Osteoblast (primary cell): ENCODE measurements at regions not wholly inside any gene's neighbourhood (a gene's known extent, or its start where the extent isn't known, plus 50 kb on each side); places are given as distances from the start of the nearest gene placed in this dataset.

Source experiments
- DNase-seq: peaks from one replicate; pipeline ENCODE4 v3.0.0; 2011; ENCODE audit warnings: low spot score, mixed read lengths; ENCODE audit not compliant: insufficient read length; ENCODE audit errors: missing footprints
- H2AFZ ChIP-seq: 2 replicates; pipeline ENCODE4 v1.6.0; 2011; ENCODE audit warnings: mild to moderate bottlenecking, low read length
- H3K27ac ChIP-seq: 2 replicates; pipeline ENCODE4 v1.5.1; 2011; ENCODE audit warnings: mild to moderate bottlenecking, low read depth, low read length, moderate library complexity
- H3K27me3 ChIP-seq: 2 replicates; pipeline ENCODE4 v1.6.0; 2012; ENCODE audit warnings: mild to moderate bottlenecking, control low read depth, inconsistent platforms, low read length, moderate library complexity; ENCODE audit not compliant: insufficient read depth
- H3K36me3 ChIP-seq: 2 replicates; pipeline ENCODE4 v1.5.1; 2011; ENCODE audit warnings: mild to moderate bottlenecking, low read length, control low read depth, moderate library complexity; ENCODE audit not compliant: insufficient read depth
- H3K4me1 ChIP-seq: 2 replicates; pipeline ENCODE4 v1.5.1; 2011; ENCODE audit warnings: mild to moderate bottlenecking, low read length, control low read depth, moderate library complexity; ENCODE audit not compliant: insufficient read depth
- H3K4me2 ChIP-seq: 2 replicates; pipeline ENCODE4 v1.6.0; 2011; ENCODE audit warnings: mild to moderate bottlenecking, low read length; ENCODE audit not compliant: insufficient read depth
- H3K4me3 ChIP-seq: fragments of 200-600 bp; sonication (generic); 3 replicates; pipeline ENCODE4 v1.5.1; 2012; ENCODE audit warnings: mild to moderate bottlenecking, low read length, inconsistent platforms; ENCODE audit not compliant: insufficient read depth
- H3K79me2 ChIP-seq: 2 replicates; pipeline ENCODE4 v1.6.0; 2012; ENCODE audit warnings: mild to moderate bottlenecking, low read length, control low read depth, inconsistent platforms; ENCODE audit not compliant: insufficient read depth
- H3K9me3 ChIP-seq: 2 replicates; pipeline ENCODE4 v1.5.1; 2011; ENCODE audit warnings: low read depth, low read length, control low read depth
- H4K20me1 ChIP-seq: 2 replicates; pipeline ENCODE4 v1.6.0; 2012; ENCODE audit warnings: mild to moderate bottlenecking, low read length, control low read depth; ENCODE audit not compliant: insufficient read depth
- CTCF ChIP-seq: IDR thresholded peaks from 2 replicates; pipeline ENCODE4 v1.5.1; 2011; ENCODE audit warnings: mild to moderate bottlenecking, low read depth, low read length, moderate library complexity; ENCODE audit errors: extremely low read depth

DNA sequence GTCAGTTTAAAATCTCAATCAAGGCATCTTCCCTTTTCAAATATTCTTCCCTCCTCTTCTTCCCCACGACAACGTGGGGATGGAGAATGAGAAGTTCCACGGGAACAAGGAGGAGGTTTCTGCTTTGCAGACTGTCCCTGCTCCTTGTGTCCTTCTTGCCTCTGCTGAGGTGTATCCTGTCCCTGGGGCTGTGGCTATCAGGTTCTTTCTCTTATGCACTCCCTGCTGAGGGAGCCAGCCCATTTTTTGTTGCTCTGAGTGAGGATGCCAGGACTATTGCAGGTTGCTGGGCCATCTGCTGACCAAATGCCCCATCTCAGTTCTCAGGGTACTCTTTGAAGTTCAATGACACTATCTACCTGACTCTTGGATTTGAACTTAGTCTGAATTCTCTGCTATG is 533.6 kb downstream of the RNF144B start:
- Histone ChIP-seq H3K4me2 (no peak overlapping the region), H3K27ac (no peak overlapping the region), H3K36me3 (no peaks in the 10 kb centered on the region), H4K20me1 (no peaks in the 10 kb centered on the region), H3K79me2 (no peaks in the 10 kb centered on the region), H3K27me3 (no peaks in the 10 kb centered on the region), H3K4me1 (no peaks in the 10 kb centered on the region), H3K9me3 (peaks cover 2% of the 10 kb centered on the region), H3K4me3 (no peak overlapping the region), H2AFZ (no peak overlapping the region)
- no peak for DNase-seq
- TF ChIP-seq CTCF, result no peak

DNA sequence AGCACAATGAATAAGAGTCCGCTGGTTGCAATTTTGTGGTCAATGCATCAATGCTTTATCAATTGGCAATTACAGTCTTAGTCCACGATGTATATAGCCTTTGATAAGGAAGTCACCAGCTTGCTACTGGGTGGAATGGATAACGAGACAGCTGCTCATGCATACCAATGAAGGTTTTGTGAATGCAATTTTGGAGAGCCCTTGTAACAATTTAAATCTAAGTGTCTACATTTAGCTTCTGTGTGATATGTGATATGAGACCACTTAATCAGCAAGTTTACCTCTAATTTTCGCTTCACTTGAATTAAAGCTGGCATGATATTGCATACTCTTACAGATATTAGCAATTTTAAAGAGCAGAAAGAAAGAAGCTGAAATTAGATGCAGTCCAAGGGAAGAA is 543.9 kb downstream of the RNF144B start:
- H2AFZ ChIP-seq, result no peak overlapping the region
- no peak overlapping the region for H3K27ac ChIP-seq
- no peaks in the 10 kb centered on the region for H4K20me1 ChIP-seq
- H3K9me3 ChIP-seq, result no peaks in the 10 kb centered on the region
- no peak overlapping the region for H3K4me2 ChIP-seq
- no peaks in the 10 kb centered on the region for H3K79me2 ChIP-seq
- H3K4me1 ChIP-seq, result no peaks in the 10 kb centered on the region
- DNase-seq, result no peak
- H3K36me3 ChIP-seq, result no peaks in the 10 kb centered on the region
- H3K4me3 ChIP-seq, result no peak overlapping the region
- H3K27me3 ChIP-seq, result no peaks in the 10 kb centered on the region
- no peak for TF ChIP-seq CTCF

DNA sequence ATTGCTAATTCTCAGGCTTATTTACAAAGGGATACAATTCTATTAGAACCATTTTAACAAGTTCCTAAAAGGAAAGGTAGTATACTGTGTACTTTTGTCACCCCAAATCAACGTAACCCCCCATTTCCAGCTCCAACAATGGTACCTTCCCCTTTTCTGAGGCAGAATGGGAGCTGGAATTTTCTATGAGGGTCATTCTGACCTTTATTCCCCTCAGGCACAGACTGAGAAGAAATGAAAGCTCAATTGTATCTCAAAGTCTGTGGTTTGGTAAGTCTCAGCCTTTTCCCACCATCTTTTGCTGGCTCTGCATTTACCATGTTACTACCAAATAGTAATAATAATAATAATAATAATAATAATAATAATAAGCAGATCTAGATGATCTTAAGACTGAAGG is 571.0 kb downstream of the RNF144B start:
- no peaks in the 10 kb centered on the region for H3K27me3 ChIP-seq
- H3K4me2 ChIP-seq, result no peak overlapping the region
- no peak overlapping the region for H3K4me3 ChIP-seq
- H3K27ac ChIP-seq, result no peak overlapping the region
- H3K9me3 ChIP-seq, result peaks cover 4% of the 10 kb centered on the region
- no peaks in the 10 kb centered on the region for H3K36me3 ChIP-seq
- DNase-seq, result no peak
- TF ChIP-seq CTCF, result no peak
- no peaks in the 10 kb centered on the region for H4K20me1 ChIP-seq
- H3K79me2 ChIP-seq, result no peaks in the 10 kb centered on the region
- H3K4me1 ChIP-seq, result no peaks in the 10 kb centered on the region
- H2AFZ ChIP-seq, result no peak overlapping the region

- Histone ChIP-seq H3K4me2 (no peak overlapping the region), H3K27me3 (no peaks in the 10 kb centered on the region), H4K20me1 (no peaks in the 10 kb centered on the region), H3K9me3 (peaks cover 4% of the 10 kb centered on the region), H3K79me2 (no peaks in the 10 kb centered on the region), H3K27ac (no peak overlapping the region), H3K4me1 (no peaks in the 10 kb centered on the region), H3K36me3 (no peaks in the 10 kb centered on the region), H3K4me3 (no peak overlapping the region), H2AFZ (no peak overlapping the region)
- no peak for DNase-seq
- TF ChIP-seq CTCF, result no peak
Measured at GRCh38 chr6:18961566-18961965, 574.4 kb downstream of the RNF144B start.
